Left ventricle myocardium inferior (tissue), 1 donor: ENCODE measurements at regions not wholly inside any gene's neighbourhood (a gene's known extent, or its start where the extent isn't known, plus 50 kb on each side); places are given as distances from the start of the nearest gene placed in this dataset.

ENCODE experiments used
- DNase-seq: peaks from one replicate; pipeline ENCODE4 v3.0.0-alpha.2; 2020
- H3K27ac ChIP-seq: fragments of 200-600 bp; replicated peaks from 2 replicates; pipeline ENCODE4 v1.8.0; 2021
- H3K27me3 ChIP-seq: fragments of 200-600 bp; 2 replicates; pipeline ENCODE4 v1.8.0; 2021; ENCODE audit warnings: low read depth
- H3K36me3 ChIP-seq: fragments of 200-600 bp; 2 replicates; pipeline ENCODE4 v1.8.0; 2021
- H3K4me1 ChIP-seq: fragments of 200-600 bp; 2 replicates; pipeline ENCODE4 v1.8.0; 2021
- H3K4me3 ChIP-seq: fragments of 200-600 bp; 2 replicates; pipeline ENCODE4 v1.8.0; 2021; ENCODE audit warnings: mild to moderate bottlenecking, moderate library complexity
- H3K9me3 ChIP-seq: fragments of 200-600 bp; replicated peaks from 2 replicates; pipeline ENCODE4 v1.8.0; 2021
- CTCF ChIP-seq: fragments of 200-600 bp; IDR thresholded peaks from 2 replicates; pipeline ENCODE4 v1.8.0; 2021; ENCODE audit warnings: antibody characterized with exemption, mild to moderate bottlenecking, borderline replicate concordance
- intact Hi-C: fragments of 100-400 bp; cut with micrococcal nuclease; formaldehyde crosslinking; loops from one replicate; pipeline ENCODE4 v1.11.0; 2022
- donor health status: DM: no; HTN: yes; CAD: no; lungs with severe emphysema.

GRCh38 chr3:34863485-34863884 lies 775.8 kb upstream of the ARPP21 start:
- TF ChIP-seq CTCF, result no peak
- Histone ChIP-seq H3K27me3 (no peaks in the 10 kb centered on the region), H3K4me3 (no peak overlapping the region), H3K4me1 (no peaks in the 10 kb centered on the region), H3K9me3 (no peaks in the 10 kb centered on the region), H3K27ac (no peak overlapping the region), H3K36me3 (no peaks in the 10 kb centered on the region)
- no peak for DNase-seq
- intact Hi-C loops, result no loop called here

GRCh38 chr3:34864011-34864410 lies 775.3 kb upstream of the ARPP21 start:
- Histone ChIP-seq H3K9me3 (no peaks in the 10 kb centered on the region), H3K4me3 (no peak overlapping the region), H3K4me1 (no peaks in the 10 kb centered on the region), H3K27me3 (no peaks in the 10 kb centered on the region), H3K27ac (no peak overlapping the region), H3K36me3 (no peaks in the 10 kb centered on the region)
- DNase-seq, result no peak
- intact Hi-C loops, result no loop called here
- TF ChIP-seq CTCF, result no peak

- Histone ChIP-seq H3K9me3 (no peaks in the 10 kb centered on the region), H3K27me3 (no peaks in the 10 kb centered on the region), H3K36me3 (no peaks in the 10 kb centered on the region), H3K4me1 (no peaks in the 10 kb centered on the region), H3K27ac (no peak overlapping the region), H3K4me3 (no peak overlapping the region)
- intact Hi-C loops, result no loop called here
- no peak for DNase-seq
- TF ChIP-seq CTCF, result no peak
Observed at GRCh38 chr3:34865346-34865745, 774.0 kb upstream of the ARPP21 start.

GRCh38 chr3:34868935-34869334 lies 770.4 kb upstream of the ARPP21 start:
- intact Hi-C loops, result no loop called here
- Histone ChIP-seq H3K36me3 (no peaks in the 10 kb centered on the region), H3K9me3 (no peaks in the 10 kb centered on the region), H3K27ac (no peak overlapping the region), H3K27me3 (no peaks in the 10 kb centered on the region), H3K4me3 (no peak overlapping the region), H3K4me1 (no peaks in the 10 kb centered on the region)
- DNase-seq, result no peak
- no peak for TF ChIP-seq CTCF

GRCh38 chr3:34869696-34870095 lies 769.6 kb upstream of the ARPP21 start:
- H3K4me1 ChIP-seq, result no peaks in the 10 kb centered on the region
- DNase-seq, result no peak
- no peak for TF ChIP-seq CTCF
- H3K36me3 ChIP-seq, result no peaks in the 10 kb centered on the region
- intact Hi-C loops, result no loop called here
- no peaks in the 10 kb centered on the region for H3K27me3 ChIP-seq
- no peak overlapping the region for H3K27ac ChIP-seq
- H3K9me3 ChIP-seq, result no peaks in the 10 kb centered on the region
- H3K4me3 ChIP-seq, result no peak overlapping the region

- no peak for TF ChIP-seq CTCF
- intact Hi-C loops, result no loop called here
Observed at GRCh38 chr3:34872406-34872805, 766.9 kb upstream of the ARPP21 start.

More at GRCh38 chr3:34872406-34872805, 766.9 kb upstream of the ARPP21 start:
- Histone ChIP-seq H3K27ac (no peak overlapping the region), H3K27me3 (no peaks in the 10 kb centered on the region), H3K4me3 (no peak overlapping the region), H3K4me1 (no peaks in the 10 kb centered on the region), H3K36me3 (no peaks in the 10 kb centered on the region), H3K9me3 (no peaks in the 10 kb centered on the region)
- DNase-seq, result no peak
